DOHH2 (cell line): ENCODE measurements at regions not wholly inside any gene's neighbourhood (a gene's known extent, or its start where the extent isn't known, plus 50 kb on each side); places are given as distances from the start of the nearest gene placed in this dataset.
"Not testable (repeated sequence)": the region's sequence is repeated elsewhere in the genome, so short reads cannot be mapped to it uniquely, and the experiment has no call there.

ENCODE experiments used
- H3F3A ChIP-seq: fragments of 200-600 bp; sonication (generic), shearing (Covaris generic); 2 replicates; pipeline ENCODE4 v1.6.0; 2016; ENCODE audit warnings: antibody characterized with exemption, mild to moderate bottlenecking; ENCODE audit not compliant: control insufficient read depth, insufficient read depth
- H3K27ac ChIP-seq: fragments of 200-600 bp; sonication (generic); 2 replicates; pipeline ENCODE4 v1.5.1; 2014; ENCODE audit warnings: low read depth, mild to moderate bottlenecking, low read length, moderate library complexity
- H3K27me3 ChIP-seq: fragments of 200-600 bp; sonication (generic); 2 replicates; pipeline ENCODE4 v1.6.1; 2014; ENCODE audit warnings: mild to moderate bottlenecking, low read length, mixed read lengths; ENCODE audit not compliant: control insufficient read depth
- H3K36me3 ChIP-seq: fragments of 200-600 bp; sonication (generic); 2 replicates; pipeline ENCODE4 v1.6.1; 2014; ENCODE audit warnings: mild to moderate bottlenecking, low read length, moderate library complexity, mixed read lengths; ENCODE audit not compliant: control insufficient read depth
- H3K4me1 ChIP-seq: fragments of 200-600 bp; sonication (generic); 2 replicates; pipeline ENCODE4 v1.6.1; 2014; ENCODE audit warnings: mild to moderate bottlenecking, low read length, mixed read lengths; ENCODE audit not compliant: control insufficient read depth
- H3K4me2 ChIP-seq: fragments of 200-600 bp; sonication (generic); 2 replicates; pipeline ENCODE4 v1.6.0; 2014; ENCODE audit warnings: mild to moderate bottlenecking, low read length, moderate library complexity
- H3K4me3 ChIP-seq: fragments of 200-600 bp; sonication (generic); 2 replicates; pipeline ENCODE4 v1.5.1; 2014; ENCODE audit warnings: mild to moderate bottlenecking, low read length, mixed read lengths
- H3K79me2 ChIP-seq: fragments of 200-600 bp; sonication (generic); 2 replicates; pipeline ENCODE4 v1.6.1; 2014; ENCODE audit warnings: mild to moderate bottlenecking, low read length, mixed read lengths; ENCODE audit not compliant: control insufficient read depth
- H3K9me2 ChIP-seq: fragments of 200-600 bp; sonication (generic); replicated peaks from 2 replicates; pipeline ENCODE4 v1.6.1; 2014; ENCODE audit warnings: mild to moderate bottlenecking, low read length, mixed read lengths; ENCODE audit not compliant: control insufficient read depth
- H3K9me3 ChIP-seq: fragments of 200-600 bp; sonication (generic); 2 replicates; pipeline ENCODE4 v1.6.1; 2014; ENCODE audit warnings: antibody characterized with exemption, low read length, mixed read lengths; ENCODE audit not compliant: control insufficient read depth, insufficient read depth
- H4K20me1 ChIP-seq: fragments of 200-600 bp; sonication (generic); 2 replicates; pipeline ENCODE4 v1.6.0; 2014; ENCODE audit warnings: low read depth, mild to moderate bottlenecking, antibody characterized with exemption, low read length, moderate library complexity; ENCODE audit not compliant: control insufficient read depth, insufficient read depth
- CTCF ChIP-seq: fragments of 200-600 bp; sonication (generic); IDR thresholded peaks from one replicate; pipeline ENCODE4 v1.5.1; 2014; ENCODE audit warnings: antibody characterized with exemption, mild to moderate bottlenecking, low read depth, low read length; ENCODE audit not compliant: poor library complexity, severe bottlenecking
- EZH2phosphoT487 ChIP-seq: fragments of 200-600 bp; sonication (generic); IDR thresholded peaks from 2 replicates; pipeline ENCODE4 v1.6.1; 2017; ENCODE audit warnings: borderline replicate concordance, mild to moderate bottlenecking, antibody characterized with exemption, low read length, moderate library complexity, mixed read lengths

DNA sequence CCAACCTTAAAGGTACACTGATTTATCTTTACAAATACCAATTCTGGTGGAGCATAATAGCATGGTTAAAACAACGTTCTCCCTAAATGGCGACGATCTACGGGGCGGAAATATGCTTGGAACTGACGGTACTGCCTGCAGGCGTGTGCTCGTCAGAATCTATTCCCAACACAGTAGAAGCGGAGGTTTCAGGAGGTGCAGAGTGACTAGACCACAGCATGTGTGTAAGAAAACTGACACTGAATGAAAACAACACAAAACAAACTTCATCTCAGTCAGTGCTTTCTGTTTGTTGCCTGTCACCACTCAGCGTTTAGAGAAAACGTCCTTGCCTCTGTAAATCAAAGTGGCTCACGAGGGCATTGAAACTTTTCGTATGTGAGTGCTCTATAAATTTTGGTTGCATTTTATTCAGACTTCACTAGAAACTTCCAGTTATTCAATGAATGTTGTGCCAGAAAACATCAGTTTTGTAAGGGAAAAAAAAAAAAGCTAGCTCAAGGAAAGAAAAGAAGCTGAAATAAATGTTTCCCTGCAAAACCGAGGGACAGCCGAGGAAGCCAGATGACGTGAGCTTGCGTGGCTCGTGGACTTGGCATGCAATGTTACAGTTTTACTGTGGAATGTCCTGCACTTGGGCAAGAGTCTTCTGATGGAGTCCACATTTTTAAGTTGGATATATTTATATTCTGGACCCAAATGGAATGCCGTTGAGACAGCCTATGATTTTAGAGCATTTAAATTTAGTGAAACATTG is 210.4 kb downstream of the LAT start:
- H3K9me3 ChIP-seq, H3K79me2 ChIP-seq, H3K4me3 ChIP-seq, H3K9me2 ChIP-seq, H3K27me3 ChIP-seq, H3F3A ChIP-seq, H3K36me3 ChIP-seq, H4K20me1 ChIP-seq, H3K4me2 ChIP-seq, H3K4me1 ChIP-seq, H3K27ac ChIP-seq: not testable (repeated sequence)

DNA sequence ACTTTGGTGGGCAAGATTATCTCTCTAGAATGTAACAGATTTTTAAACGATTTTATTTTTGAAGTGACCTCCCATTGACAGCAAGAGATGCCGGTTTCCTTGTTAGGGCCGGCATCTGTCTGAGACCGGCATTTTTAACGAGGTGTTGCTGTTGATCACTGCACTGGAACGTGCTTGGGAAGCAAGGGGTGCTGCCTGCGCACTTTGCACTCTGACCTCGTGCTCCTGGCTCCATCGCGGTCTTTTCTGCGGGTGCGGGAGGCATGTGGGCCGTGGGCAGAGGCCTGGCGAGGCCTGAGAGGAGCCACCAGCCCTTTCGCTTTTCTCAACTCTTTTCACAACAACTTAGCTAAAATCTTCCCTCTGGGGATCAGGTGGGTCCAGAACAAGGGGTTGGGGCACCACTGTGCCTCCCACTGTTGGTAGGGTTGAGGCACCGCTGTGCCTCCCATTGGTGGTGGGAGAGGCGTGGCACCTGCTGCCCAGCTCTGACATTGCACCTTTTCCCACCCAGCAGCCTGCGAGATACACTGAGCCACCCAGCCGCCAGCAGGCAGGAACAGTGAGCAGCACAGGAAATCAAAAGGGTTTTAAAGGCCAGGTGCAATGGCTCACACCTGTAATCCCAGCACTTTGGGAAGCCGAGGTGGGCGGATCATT is 209.5 kb downstream of the LAT start:
- H3K4me1 ChIP-seq, H3K27ac ChIP-seq: not testable (repeated sequence)

DNA sequence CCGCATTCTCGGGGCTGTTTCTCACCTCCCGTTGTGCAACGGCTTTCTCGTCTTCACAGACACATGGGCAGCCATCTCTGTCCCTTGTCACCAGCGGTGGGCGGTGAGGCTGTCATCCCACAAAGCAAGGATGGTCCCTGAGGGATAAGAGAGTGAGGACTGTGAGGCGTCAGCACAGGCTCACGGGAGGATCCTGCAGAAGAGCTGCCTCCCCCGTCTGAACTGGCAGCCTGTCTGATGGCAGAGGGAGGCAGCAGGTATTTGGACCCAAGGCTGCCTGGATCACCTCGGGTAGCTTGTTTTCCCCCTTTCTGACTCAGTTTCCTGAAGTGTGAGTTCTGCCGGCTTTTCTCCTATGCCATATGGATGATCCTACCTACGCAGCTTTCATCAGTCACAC is 208.8 kb downstream of the LAT start:
- H3K27ac ChIP-seq, H3K36me3 ChIP-seq, H3K9me3 ChIP-seq, H3F3A ChIP-seq, H3K4me1 ChIP-seq, H3K4me2 ChIP-seq, H3K79me2 ChIP-seq, H4K20me1 ChIP-seq, H3K4me3 ChIP-seq, H3K9me2 ChIP-seq, H3K27me3 ChIP-seq: not testable (repeated sequence)

More for the DNA sequence above, 209.5 kb downstream of the LAT start:
- H3F3A ChIP-seq, H3K27me3 ChIP-seq, H3K79me2 ChIP-seq, H3K36me3 ChIP-seq, H4K20me1 ChIP-seq, H3K4me3 ChIP-seq, H3K4me2 ChIP-seq, H3K9me2 ChIP-seq, H3K9me3 ChIP-seq: not testable (repeated sequence)

- not testable (repeated sequence) for H3K4me2 ChIP-seq, H3K36me3 ChIP-seq, H3K4me1 ChIP-seq, H3K27ac ChIP-seq, H3K4me3 ChIP-seq, H3K79me2 ChIP-seq, H3K27me3 ChIP-seq, H3K9me3 ChIP-seq, H3K9me2 ChIP-seq, H3F3A ChIP-seq, H4K20me1 ChIP-seq
Measured at GRCh38 chr16:29193248-29193574, 208.4 kb downstream of the LAT start.

DNA sequence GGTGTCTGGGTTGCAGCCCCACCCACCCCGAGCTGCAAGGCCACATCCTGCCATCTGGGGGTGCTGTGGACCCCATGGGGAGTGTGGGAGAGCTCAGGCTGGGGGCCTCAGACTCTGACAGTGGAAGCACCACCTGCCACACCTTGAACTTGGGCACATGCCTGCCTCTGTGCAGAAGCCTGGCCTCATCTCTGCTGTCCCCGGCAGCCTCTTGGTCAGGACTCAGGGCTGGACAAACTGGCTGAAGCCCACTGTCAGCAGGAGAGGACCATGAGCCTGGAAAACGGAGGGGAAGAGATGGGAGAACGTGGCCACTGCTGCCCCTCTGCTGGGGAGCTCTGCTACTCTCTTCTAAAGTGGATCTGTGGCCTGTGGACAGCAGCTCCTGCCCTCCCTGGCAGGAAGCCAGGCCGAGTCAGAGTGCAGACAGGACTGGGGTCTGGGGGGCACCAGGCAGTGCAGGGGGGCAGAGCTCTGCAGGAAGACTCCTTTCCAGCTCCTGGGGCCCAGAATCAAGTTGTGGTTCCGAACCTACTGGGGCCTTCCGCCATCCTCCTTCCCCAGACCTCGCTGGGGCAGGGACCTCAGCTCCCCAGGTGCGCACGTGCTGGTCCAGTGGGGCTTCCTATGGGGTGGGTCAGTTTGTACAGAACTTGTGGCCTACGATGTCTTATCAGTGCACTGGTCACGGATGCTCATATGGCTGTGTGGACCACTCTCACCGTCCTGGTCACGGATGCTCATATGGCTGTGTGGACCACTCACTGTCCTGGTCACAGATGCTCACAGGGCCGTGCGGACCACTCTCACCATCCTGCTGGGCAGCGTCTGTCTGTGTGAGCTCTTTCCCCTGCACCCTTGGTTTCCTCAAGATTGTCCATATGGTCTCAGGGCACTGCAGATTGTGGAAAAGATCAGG is 207.7 kb downstream of the LAT start:
- H3K9me2 ChIP-seq = no peaks in the 10 kb centered on the region
- no peaks in the 10 kb centered on the region for H4K20me1 ChIP-seq
- no peaks in the 10 kb centered on the region for H3K9me3 ChIP-seq
- no peak overlapping the region for H3K4me3 ChIP-seq
- no peak overlapping the region for H3K4me2 ChIP-seq
- no peaks in the 10 kb centered on the region for H3F3A ChIP-seq
- H3K27ac ChIP-seq = no peak overlapping the region
- H3K36me3 ChIP-seq = no peaks in the 10 kb centered on the region
- no peaks in the 10 kb centered on the region for H3K4me1 ChIP-seq
- H3K27me3 ChIP-seq = no peaks in the 10 kb centered on the region
- no peaks in the 10 kb centered on the region for H3K79me2 ChIP-seq
- peak; percentile 47 for TF ChIP-seq CTCF
- no peak for TF ChIP-seq EZH2phosphoT487

DNA sequence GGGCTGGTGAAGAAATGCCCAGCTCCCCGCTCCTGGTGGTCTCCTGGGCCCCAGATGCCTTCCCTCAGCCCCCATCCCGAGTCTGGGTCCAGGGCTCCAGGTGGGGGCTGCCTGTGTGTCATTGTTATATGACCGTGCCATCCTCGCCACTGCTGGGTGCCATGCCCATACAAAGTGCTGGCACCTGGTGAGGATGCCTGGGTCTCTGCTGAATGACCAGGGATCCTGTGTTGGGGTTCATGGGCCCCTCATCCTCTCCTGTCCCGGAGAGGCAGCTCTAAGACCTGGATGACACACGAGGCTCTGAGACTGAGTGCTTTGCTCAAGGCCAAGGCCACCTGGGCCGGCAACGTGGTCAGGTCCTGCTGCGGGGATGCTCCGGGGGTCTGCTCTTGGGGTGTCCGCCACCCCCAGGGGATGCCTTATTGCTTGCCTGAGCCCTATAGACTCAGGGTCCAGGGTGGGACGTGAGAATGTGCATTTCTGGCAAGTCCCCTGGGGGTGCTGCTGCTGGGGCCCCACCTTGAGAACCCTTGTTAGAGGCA is 206.9 kb downstream of the LAT start:
- H3K9me2 ChIP-seq, H3K4me3 ChIP-seq, H3K79me2 ChIP-seq, H4K20me1 ChIP-seq, H3K9me3 ChIP-seq, H3K27ac ChIP-seq, H3K36me3 ChIP-seq, H3F3A ChIP-seq, H3K27me3 ChIP-seq, H3K4me1 ChIP-seq, H3K4me2 ChIP-seq: not testable (repeated sequence)
